ENCODE measurements at regions not wholly inside any gene's neighbourhood (a gene's known extent, or its start where the extent isn't known, plus 50 kb on each side); places are given as distances from the start of the nearest gene placed in this dataset.

- H2AFZ ChIP-seq (ENCODE audit: low read length): no peak overlapping the region
- H3K9me3 ChIP-seq (ENCODE audit: low read length): no peaks in the 10 kb centered on the region
- H3K27ac ChIP-seq (ENCODE audit: low read depth, low read length, poor library complexity, severe bottlenecking): no peak overlapping the region
Observed at GRCh38 chr2:149715894-149716293, 128.3 kb upstream of the MMADHC start.

GRCh38 chr2:149715005-149715592 lies 127.5 kb upstream of the MMADHC start:
- Histone ChIP-seq H3K4me3 (ENCODE audit: low read depth, low read length, poor library complexity, severe bottlenecking) (no peak overlapping the region), H3K79me2 (ENCODE audit: insufficient read depth, low read length) (no peaks in the 10 kb centered on the region), H4K20me1 (ENCODE audit: insufficient read depth, low read length) (no peaks in the 10 kb centered on the region), H3K4me1 (ENCODE audit: insufficient read depth, low read length, severe bottlenecking) (no peaks in the 10 kb centered on the region), H3K27me3 (ENCODE audit: insufficient read depth, low read length) (no peaks in the 10 kb centered on the region), H3K9me3 (ENCODE audit: low read length) (no peaks in the 10 kb centered on the region), H3F3A (ENCODE audit: insufficient read depth, low read length) (no peaks in the 10 kb centered on the region), H3K4me2 (ENCODE audit: low read length) (no peak overlapping the region), H3K9ac (ENCODE audit: low read length) (no peak overlapping the region), H3K36me3 (ENCODE audit: insufficient read depth, low read length) (no peaks in the 10 kb centered on the region), H3K27ac (ENCODE audit: low read depth, low read length, poor library complexity, severe bottlenecking) (no peak overlapping the region), H3K9me2 (ENCODE audit: low read depth, low read length) (no peaks in the 10 kb centered on the region), H2AFZ (ENCODE audit: low read length) (no peak overlapping the region)
- TF ChIP-seq CTCF (IDR thresholded peaks at IDR 0.05; ENCODE audit: low read length) (peak; percentile 48; the same call in 1 of the 2 replicates), EZH2 (IDR thresholded peaks at IDR 0.05; ENCODE audit: borderline replicate concordance, low read length) (no peak)

More at GRCh38 chr2:149715894-149716293, 128.3 kb upstream of the MMADHC start:
- TF ChIP-seq CTCF (IDR thresholded peaks at IDR 0.05; ENCODE audit: low read length): no peak
- no peak for TF ChIP-seq EZH2 (IDR thresholded peaks at IDR 0.05; ENCODE audit: borderline replicate concordance, low read length)
- H3K4me1 ChIP-seq (ENCODE audit: insufficient read depth, low read length, severe bottlenecking): no peaks in the 10 kb centered on the region
- no peaks in the 10 kb centered on the region for H3K79me2 ChIP-seq (ENCODE audit: insufficient read depth, low read length)
- H3F3A ChIP-seq (ENCODE audit: insufficient read depth, low read length): no peaks in the 10 kb centered on the region
- no peaks in the 10 kb centered on the region for H3K27me3 ChIP-seq (ENCODE audit: insufficient read depth, low read length)
- no peak overlapping the region for H3K4me3 ChIP-seq (ENCODE audit: low read depth, low read length, poor library complexity, severe bottlenecking)
- no peaks in the 10 kb centered on the region for H3K9me2 ChIP-seq (ENCODE audit: low read depth, low read length)
- H3K36me3 ChIP-seq (ENCODE audit: insufficient read depth, low read length): no peaks in the 10 kb centered on the region
- H3K4me2 ChIP-seq (ENCODE audit: low read length): no peak overlapping the region
- no peak overlapping the region for H3K9ac ChIP-seq (ENCODE audit: low read length)
- H4K20me1 ChIP-seq (ENCODE audit: insufficient read depth, low read length): no peaks in the 10 kb centered on the region

- no peaks in the 10 kb centered on the region for H3K9me3 ChIP-seq (ENCODE audit: low read length)
- H3K27ac ChIP-seq (ENCODE audit: low read depth, low read length, poor library complexity, severe bottlenecking): no peak overlapping the region
- no peaks in the 10 kb centered on the region for H3K4me1 ChIP-seq (ENCODE audit: insufficient read depth, low read length, severe bottlenecking)
- TF ChIP-seq EZH2 (IDR thresholded peaks at IDR 0.05; ENCODE audit: borderline replicate concordance, low read length): no peak
- TF ChIP-seq CTCF (IDR thresholded peaks at IDR 0.05; ENCODE audit: low read length): no peak
- H2AFZ ChIP-seq (ENCODE audit: low read length): no peak overlapping the region
- H4K20me1 ChIP-seq (ENCODE audit: insufficient read depth, low read length): no peaks in the 10 kb centered on the region
- no peaks in the 10 kb centered on the region for H3K27me3 ChIP-seq (ENCODE audit: insufficient read depth, low read length)
- H3K9me2 ChIP-seq (ENCODE audit: low read depth, low read length): no peaks in the 10 kb centered on the region
- H3K9ac ChIP-seq (ENCODE audit: low read length): no peak overlapping the region
- H3K36me3 ChIP-seq (ENCODE audit: insufficient read depth, low read length): no peaks in the 10 kb centered on the region
- no peaks in the 10 kb centered on the region for H3F3A ChIP-seq (ENCODE audit: insufficient read depth, low read length)
- no peak overlapping the region for H3K4me3 ChIP-seq (ENCODE audit: low read depth, low read length, poor library complexity, severe bottlenecking)
- no peaks in the 10 kb centered on the region for H3K79me2 ChIP-seq (ENCODE audit: insufficient read depth, low read length)
- no peak overlapping the region for H3K4me2 ChIP-seq (ENCODE audit: low read length)
Observed at GRCh38 chr2:149709496-149710263, 122.1 kb upstream of the MMADHC start.
